Stimulated activated CD4-positive, alpha-beta T cell treated with anti-CD3 and anti-CD28 coated beads, Interleukin-4, amount 100 ng/mL, for 4 hours (primary cell): ENCODE measurements at regions not wholly inside any gene's neighbourhood (a gene's known extent, or its start where the extent isn't known, plus 50 kb on each side); places are given as distances from the start of the nearest gene placed in this dataset.
"Not testable (repeated sequence)": the region's sequence is repeated elsewhere in the genome, so short reads cannot be mapped to it uniquely, and the experiment has no call there.

Experiments used
- DNase-seq, 2 experiments: peaks; one replicate each; pipeline ENCODE4 v3.0.0-alpha.2; 2020

- DNase-seq: no peak
These were observed 1186.8 kb downstream of the TECRL start for GRCh38 chr4:63222466-63222865.

GRCh38 chr4:63221477-63221876, 1187.8 kb downstream of the TECRL start:
- no peak for DNase-seq

GRCh38 chr4:63218856-63219255, 1190.4 kb downstream of the TECRL start:
- no peak for DNase-seq

- DNase-seq: no peak
These were observed 1195.2 kb downstream of the TECRL start for GRCh38 chr4:63214076-63214475.

GRCh38 chr4:63211776-63212479, 1197.3 kb downstream of the TECRL start:
- DNase-seq: no peak

- DNase-seq: no peak
These were observed 1197.9 kb downstream of the TECRL start for GRCh38 chr4:63211375-63211774.

GRCh38 chr4:63193029-63193428, 1216.2 kb downstream of the TECRL start:
- not testable (repeated sequence) for DNase-seq

- no peak for DNase-seq
These were observed 1237.9 kb downstream of the TECRL start for GRCh38 chr4:63171341-63171740.

- no peak for DNase-seq
These were observed 1238.3 kb downstream of the TECRL start for GRCh38 chr4:63170923-63171322.

- no peak for DNase-seq
These were observed 1239.4 kb downstream of the TECRL start for GRCh38 chr4:63169836-63170235.

GRCh38 chr4:63155561-63155960, 1253.7 kb downstream of the TECRL start:
- no peak for DNase-seq

GRCh38 chr4:63123441-63123840, 1285.8 kb downstream of the TECRL start:
- no peak for DNase-seq

GRCh38 chr4:63122955-63123354, 1286.3 kb downstream of the TECRL start:
- no peak for DNase-seq

- no peak for DNase-seq
These were observed 1302.7 kb downstream of the TECRL start for GRCh38 chr4:63106600-63106999.

GRCh38 chr4:63105839-63106238, 1303.4 kb downstream of the TECRL start:
- no peak for DNase-seq

- no peak for DNase-seq
These were observed 1318.6 kb downstream of the TECRL start for GRCh38 chr4:63090641-63091040.

GRCh38 chr4:63085091-63085490, 1324.2 kb downstream of the TECRL start:
- DNase-seq: no peak

GRCh38 chr4:63080934-63081333, 1328.3 kb downstream of the TECRL start:
- no peak for DNase-seq

- no peak for DNase-seq
These were observed 1345.5 kb downstream of the TECRL start for GRCh38 chr4:63063760-63064159.

GRCh38 chr4:63062891-63063290, 1346.4 kb downstream of the TECRL start:
- DNase-seq: not testable (repeated sequence)

- no peak for DNase-seq
These were observed 1359.5 kb downstream of the TECRL start for GRCh38 chr4:63049726-63050125.

GRCh38 chr4:63049278-63049677, 1360.0 kb downstream of the TECRL start:
- no peak for DNase-seq

- no peak for DNase-seq
These were observed 1372.9 kb downstream of the TECRL start for GRCh38 chr4:63036159-63036866.

- no peak for DNase-seq
These were observed 1379.9 kb downstream of the TECRL start for GRCh38 chr4:63029380-63029779.

GRCh38 chr4:63020661-63021060, 1388.6 kb downstream of the TECRL start:
- DNase-seq: no peak
